AG04450 (cell line): ENCODE measurements at regions not wholly inside any gene's neighbourhood (a gene's known extent, or its start where the extent isn't known, plus 50 kb on each side); places are given as distances from the start of the nearest gene placed in this dataset.

Experiments
- CTCF ChIA-PET: fragments of 300-600, 350-600 bp; formaldehyde crosslinking; extraction: SDS; loops from one replicate; lab custom pipeline; 2022; ENCODE audit warnings: antibody characterized with exemption, inconsistent platforms; lab: Charles Lee
- POLR2A ChIA-PET: fragments of 350-600 bp; formaldehyde crosslinking; extraction: SDS; loops from one replicate; lab custom pipeline; 2021; ENCODE audit warnings: antibody characterized with exemption, inconsistent platforms; lab: Yijun Ruan, JAX
- DNase-seq: peaks from one replicate; pipeline ENCODE4 v3.0.0-alpha.2; 2011; ENCODE audit warnings: low read depth, low spot score
- H3K27ac ChIP-seq: one replicate; pipeline ENCODE4 v1.5.1; 2012; ENCODE audit warnings: low read depth, low read length, control low read depth
- H3K27me3 ChIP-seq: one replicate; pipeline ENCODE4 v1.6.0; 2012; ENCODE audit warnings: low read length; ENCODE audit not compliant: control insufficient read depth, insufficient read depth
- H3K4me3 ChIP-seq: 2 replicates; pipeline ENCODE4 v1.5.1; 2011; ENCODE audit warnings: mild to moderate bottlenecking, low read depth, low read length, control low read depth
- H3K9me3 ChIP-seq: 2 replicates; pipeline ENCODE4 v1.5.1; 2012; ENCODE audit warnings: low read length; ENCODE audit not compliant: control insufficient read depth, insufficient read depth
- TF ChIP-seq, protein P1 (sequence below): IDR thresholded peaks from 2 replicates; pipeline ENCODE4 v1.5.1; 2011; ENCODE audit warnings: low read depth, low read length, control low read depth, inconsistent platforms

DNA sequence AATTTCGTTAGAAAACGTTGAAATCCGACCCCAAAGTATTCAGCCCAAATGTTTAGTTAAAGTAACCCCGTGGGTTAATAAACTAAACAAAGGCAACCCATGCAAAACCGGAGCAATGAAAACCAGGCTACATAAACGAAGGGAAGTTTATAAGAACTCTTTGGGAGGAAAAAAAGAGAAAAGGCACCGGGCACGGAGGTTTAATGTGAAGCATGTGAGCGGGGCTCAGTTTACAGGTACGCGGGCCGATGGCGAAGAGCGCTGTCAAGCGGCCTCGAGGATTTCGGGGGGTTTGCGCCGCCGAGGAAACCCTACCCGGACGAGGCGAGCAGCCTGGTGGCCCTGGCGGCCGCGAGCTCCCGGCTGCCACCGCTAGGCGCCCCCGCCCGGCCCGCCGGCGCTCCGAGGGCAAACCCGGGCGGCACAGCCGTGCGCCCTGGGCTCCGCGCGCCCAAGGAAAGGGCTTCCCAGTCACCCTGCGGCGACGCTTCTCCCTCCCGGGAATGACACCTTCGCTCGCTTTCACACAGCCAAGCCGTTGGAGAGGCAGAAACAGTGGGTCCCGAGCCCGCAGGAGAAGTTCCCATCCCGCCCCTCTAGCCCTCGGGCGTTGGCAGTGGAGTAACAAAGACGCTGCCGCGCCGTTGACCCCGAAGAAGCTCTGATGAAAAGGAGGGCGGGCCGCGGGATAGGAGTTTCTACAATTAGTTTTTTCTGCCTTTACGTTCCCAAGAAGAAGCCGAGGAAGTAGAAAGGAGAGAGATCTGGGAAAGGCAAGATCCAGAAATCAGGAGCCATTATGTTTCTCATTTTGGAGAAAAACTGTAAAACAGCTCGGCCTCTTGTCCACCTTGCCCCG lies 126.0 kb downstream of the TMEM174 start:
- Histone ChIP-seq H3K4me3 (peak overlapping the region; percentile 55), H3K27ac (peak overlapping the region; percentile 65), H3K27me3 (peaks cover 9% of the 10 kb centered on the region), H3K9me3 (peaks cover 22% of the 10 kb centered on the region; the same call in 1 of the 2 replicates)
- POLR2A ChIA-PET = interaction anchor here (0.6 to 3.2 kb wide), 7 partner anchors 13 to 149 kb away, joined by 3 to 16 read pairs (median 4); partner anchors contain the start of gene FOXD1
- peak; percentile 78 for DNase-seq
- TF ChIP-seq, protein P1, sequence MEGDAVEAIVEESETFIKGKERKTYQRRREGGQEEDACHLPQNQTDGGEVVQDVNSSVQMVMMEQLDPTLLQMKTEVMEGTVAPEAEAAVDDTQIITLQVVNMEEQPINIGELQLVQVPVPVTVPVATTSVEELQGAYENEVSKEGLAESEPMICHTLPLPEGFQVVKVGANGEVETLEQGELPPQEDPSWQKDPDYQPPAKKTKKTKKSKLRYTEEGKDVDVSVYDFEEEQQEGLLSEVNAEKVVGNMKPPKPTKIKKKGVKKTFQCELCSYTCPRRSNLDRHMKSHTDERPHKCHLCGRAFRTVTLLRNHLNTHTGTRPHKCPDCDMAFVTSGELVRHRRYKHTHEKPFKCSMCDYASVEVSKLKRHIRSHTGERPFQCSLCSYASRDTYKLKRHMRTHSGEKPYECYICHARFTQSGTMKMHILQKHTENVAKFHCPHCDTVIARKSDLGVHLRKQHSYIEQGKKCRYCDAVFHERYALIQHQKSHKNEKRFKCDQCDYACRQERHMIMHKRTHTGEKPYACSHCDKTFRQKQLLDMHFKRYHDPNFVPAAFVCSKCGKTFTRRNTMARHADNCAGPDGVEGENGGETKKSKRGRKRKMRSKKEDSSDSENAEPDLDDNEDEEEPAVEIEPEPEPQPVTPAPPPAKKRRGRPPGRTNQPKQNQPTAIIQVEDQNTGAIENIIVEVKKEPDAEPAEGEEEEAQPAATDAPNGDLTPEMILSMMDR = no peak
- CTCF ChIA-PET = interaction anchor here (1.0 to 2.2 kb wide), 6 partner anchors 10 to 152 kb away, joined by 3 to 7 read pairs (median 4); no protein-coding TSS in a partner anchor

DNA sequence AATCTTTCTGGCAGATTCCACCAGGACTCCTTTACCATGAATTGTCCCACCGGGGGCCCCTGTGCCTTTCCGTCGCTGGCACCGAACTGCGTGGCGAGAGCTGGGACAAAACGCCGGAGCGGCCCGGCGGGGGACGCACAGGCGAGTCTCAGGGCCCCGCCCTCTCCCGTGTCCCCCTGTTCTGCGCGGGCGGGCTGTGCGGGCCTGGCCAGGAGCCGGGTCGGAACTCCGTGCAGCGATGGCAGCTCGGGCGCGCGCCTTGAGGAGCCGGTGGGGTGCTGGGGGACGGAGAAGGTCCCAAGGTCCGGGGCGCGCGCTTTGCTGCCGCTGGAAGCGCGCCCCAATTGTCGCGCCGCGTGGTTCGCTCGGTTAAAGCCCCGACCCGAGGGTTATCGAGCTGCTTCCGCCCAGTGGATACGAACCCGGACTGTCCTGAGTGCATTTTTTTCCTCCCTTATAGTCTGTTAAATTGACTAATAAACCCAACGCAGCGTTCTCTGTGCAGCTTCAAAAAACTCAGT lies 125.3 kb downstream of the TMEM174 start:
- CTCF ChIA-PET = interaction anchor here (1.0 to 2.2 kb wide), 6 partner anchors 11 to 153 kb away, joined by 3 to 7 read pairs (median 4); no protein-coding TSS in a partner anchor
- no peak overlapping the region for H3K27ac ChIP-seq
- H3K4me3 ChIP-seq = peak overlapping the region; percentile 55

DNA sequence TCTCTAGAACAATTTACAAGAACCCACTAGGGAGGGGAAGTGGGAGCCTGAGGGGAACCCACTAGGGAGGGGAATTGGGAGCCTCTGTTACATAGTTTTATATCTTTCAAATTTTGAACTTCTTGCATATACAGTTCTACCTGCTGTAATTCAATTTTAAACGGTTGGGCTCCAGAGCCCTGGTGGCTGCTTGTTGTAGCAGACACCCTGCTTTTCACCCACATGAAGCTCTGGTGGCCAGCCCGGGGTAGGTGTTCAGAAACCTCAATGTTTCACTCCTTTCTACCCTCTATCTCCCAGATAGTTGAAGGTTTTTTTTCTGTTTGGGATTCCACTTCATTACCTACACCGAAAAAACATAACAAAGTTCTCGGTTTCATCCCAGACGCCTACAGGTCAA lies 124.4 kb downstream of the TMEM174 start:
- Histone ChIP-seq H3K4me3 (no peak overlapping the region), H3K27me3 (peaks cover 6% of the 10 kb centered on the region), H3K9me3 (peaks cover 11% of the 10 kb centered on the region; the same call in 1 of the 2 replicates), H3K27ac (no peak overlapping the region)
- CTCF ChIA-PET = interaction anchor here (1.2 to 2.2 kb wide), 5 partner anchors 11 to 154 kb away, joined by 3 to 7 read pairs (median 3); no protein-coding TSS in a partner anchor
- TF ChIP-seq, protein P1 = 0 out of 2 replicates have a peak, but pooled peaks have one; percentile 8
- POLR2A ChIA-PET = no interaction called here
- DNase-seq = no peak

More for the DNA sequence above, 125.3 kb downstream of the TMEM174 start:
- TF ChIP-seq, protein P1 = no peak
- POLR2A ChIA-PET = interaction anchor here (0.8 to 3.2 kb wide), 5 partner anchors 13 to 150 kb away, joined by 3 to 16 read pairs (median 4); partner anchors contain the start of gene FOXD1
- DNase-seq = no peak
- H3K9me3 ChIP-seq = peaks cover 16% of the 10 kb centered on the region; the same call in 1 of the 2 replicates
- H3K27me3 ChIP-seq = peaks cover 9% of the 10 kb centered on the region

DNA sequence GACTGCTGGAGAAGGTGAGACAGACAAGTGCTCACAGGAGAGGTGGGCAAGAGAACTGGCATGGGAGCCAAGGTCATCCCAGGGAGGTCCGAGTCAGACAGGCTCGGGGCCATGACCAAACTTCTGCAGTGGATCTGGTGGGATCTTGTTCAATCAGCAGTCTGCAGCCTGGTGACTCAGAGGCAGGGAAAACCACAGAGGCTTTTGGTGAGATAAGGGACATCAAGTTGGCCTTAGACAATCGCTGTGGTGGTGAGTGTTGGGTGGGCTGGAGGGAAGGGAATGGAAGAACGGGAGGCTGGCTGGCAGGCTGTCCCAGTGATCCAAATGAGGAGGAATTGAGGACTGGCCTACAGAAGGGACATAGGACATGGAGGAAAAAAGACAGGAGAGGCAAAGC lies 123.8 kb downstream of the TMEM174 start:
- POLR2A ChIA-PET = no interaction called here
- DNase-seq = no peak
- Histone ChIP-seq H3K27ac (no peak overlapping the region), H3K27me3 (peaks cover 6% of the 10 kb centered on the region), H3K9me3 (peaks cover 11% of the 10 kb centered on the region; the same call in 1 of the 2 replicates), H3K4me3 (no peak overlapping the region)
- TF ChIP-seq, protein P1 = no peak
- CTCF ChIA-PET = interaction anchor here (1.4 kb wide), 1 partner anchor 154 kb away, joined by 3 read pairs; no protein-coding TSS in a partner anchor
